ENCODE measurements at regions not wholly inside any gene's neighbourhood (a gene's known extent, or its start where the extent isn't known, plus 50 kb on each side); places are given as distances from the start of the nearest gene placed in this dataset.

GRCh38 chr11:116537709-116538108 lies 235.1 kb downstream of the BUD13 start:
- DNase-seq (ENCODE audit: low read depth in 4 of 4, low spot score in 2 of 4) = no peak

- DNase-seq (ENCODE audit: low read depth in 4 of 4, low spot score in 2 of 4) = no peak
Measured at GRCh38 chr11:116537121-116537520, 235.7 kb downstream of the BUD13 start.

- no peak for DNase-seq (ENCODE audit: low read depth in 4 of 4, low spot score in 2 of 4)
Measured at GRCh38 chr11:116536416-116536815, 236.4 kb downstream of the BUD13 start.

GRCh38 chr11:116535994-116536393 lies 236.8 kb downstream of the BUD13 start:
- DNase-seq (ENCODE audit: low read depth in 4 of 4, low spot score in 2 of 4) = no peak

- no peak for DNase-seq (ENCODE audit: low read depth in 4 of 4, low spot score in 2 of 4)
Measured at GRCh38 chr11:116535120-116535519, 237.7 kb downstream of the BUD13 start.

- DNase-seq (ENCODE audit: low read depth in 4 of 4, low spot score in 2 of 4) = no peak
Measured at GRCh38 chr11:116534270-116534975, 238.4 kb downstream of the BUD13 start.

GRCh38 chr11:116533186-116533825 lies 239.5 kb downstream of the BUD13 start:
- DNase-seq (ENCODE audit: low read depth in 4 of 4, low spot score in 2 of 4) = no peak

- DNase-seq (ENCODE audit: low read depth in 4 of 4, low spot score in 2 of 4) = no peak
Measured at GRCh38 chr11:116532066-116532465, 240.7 kb downstream of the BUD13 start.

- DNase-seq (ENCODE audit: low read depth in 4 of 4, low spot score in 2 of 4) = no peak
Measured at GRCh38 chr11:116530705-116531104, 242.1 kb downstream of the BUD13 start.

GRCh38 chr11:116529271-116529670 lies 243.5 kb downstream of the BUD13 start:
- no peak for DNase-seq (ENCODE audit: low read depth in 4 of 4, low spot score in 2 of 4)

GRCh38 chr11:116527180-116527991 lies 245.4 kb downstream of the BUD13 start:
- DNase-seq (ENCODE audit: low read depth in 4 of 4, low spot score in 2 of 4) = no peak

GRCh38 chr11:116525961-116526495 lies 246.8 kb downstream of the BUD13 start:
- no peak for DNase-seq (ENCODE audit: low read depth in 4 of 4, low spot score in 2 of 4)

- DNase-seq (ENCODE audit: low read depth in 4 of 4, low spot score in 2 of 4) = no peak
Measured at GRCh38 chr11:116519499-116519898, 253.3 kb downstream of the BUD13 start.

GRCh38 chr11:116518141-116518540 lies 254.6 kb downstream of the BUD13 start:
- DNase-seq (ENCODE audit: low read depth in 4 of 4, low spot score in 2 of 4) = no peak

GRCh38 chr11:116517584-116517983 lies 255.2 kb downstream of the BUD13 start:
- no peak for DNase-seq (ENCODE audit: low read depth in 4 of 4, low spot score in 2 of 4)

- no peak for DNase-seq (ENCODE audit: low read depth in 4 of 4, low spot score in 2 of 4)
Measured at GRCh38 chr11:116517077-116517476, 255.7 kb downstream of the BUD13 start.

- no peak for DNase-seq (ENCODE audit: low read depth in 4 of 4, low spot score in 2 of 4)
Measured at GRCh38 chr11:116515664-116516184, 257.1 kb downstream of the BUD13 start.

- DNase-seq (ENCODE audit: low read depth in 4 of 4, low spot score in 2 of 4) = no peak
Measured at GRCh38 chr11:116513894-116514293, 258.9 kb downstream of the BUD13 start.

- DNase-seq (ENCODE audit: low read depth in 4 of 4, low spot score in 2 of 4) = no peak
Measured at GRCh38 chr11:116513278-116513823, 259.4 kb downstream of the BUD13 start.

- no peak for DNase-seq (ENCODE audit: low read depth in 4 of 4, low spot score in 2 of 4)
Measured at GRCh38 chr11:116512841-116513240, 259.9 kb downstream of the BUD13 start.

- no peak for DNase-seq (ENCODE audit: low read depth in 4 of 4, low spot score in 2 of 4)
Measured at GRCh38 chr11:116511684-116512083, 261.1 kb downstream of the BUD13 start.
